HG03457 (cell line): ENCODE measurements at regions not wholly inside any gene's neighbourhood (a gene's known extent, or its start where the extent isn't known, plus 50 kb on each side); places are given as distances from the start of the nearest gene placed in this dataset.
"Not testable (repeated sequence)": the region's sequence is repeated elsewhere in the genome, so short reads cannot be mapped to it uniquely, and the experiment has no call there.

Experiments used
- ATAC-seq: cut with Tn5 transposase; IDR thresholded peaks from one replicate; pipeline ENCODE4 v1.9.1; 2021; ENCODE audit warnings: moderate number of reproducible peaks; ENCODE audit not compliant: unreplicated experiment

DNA sequence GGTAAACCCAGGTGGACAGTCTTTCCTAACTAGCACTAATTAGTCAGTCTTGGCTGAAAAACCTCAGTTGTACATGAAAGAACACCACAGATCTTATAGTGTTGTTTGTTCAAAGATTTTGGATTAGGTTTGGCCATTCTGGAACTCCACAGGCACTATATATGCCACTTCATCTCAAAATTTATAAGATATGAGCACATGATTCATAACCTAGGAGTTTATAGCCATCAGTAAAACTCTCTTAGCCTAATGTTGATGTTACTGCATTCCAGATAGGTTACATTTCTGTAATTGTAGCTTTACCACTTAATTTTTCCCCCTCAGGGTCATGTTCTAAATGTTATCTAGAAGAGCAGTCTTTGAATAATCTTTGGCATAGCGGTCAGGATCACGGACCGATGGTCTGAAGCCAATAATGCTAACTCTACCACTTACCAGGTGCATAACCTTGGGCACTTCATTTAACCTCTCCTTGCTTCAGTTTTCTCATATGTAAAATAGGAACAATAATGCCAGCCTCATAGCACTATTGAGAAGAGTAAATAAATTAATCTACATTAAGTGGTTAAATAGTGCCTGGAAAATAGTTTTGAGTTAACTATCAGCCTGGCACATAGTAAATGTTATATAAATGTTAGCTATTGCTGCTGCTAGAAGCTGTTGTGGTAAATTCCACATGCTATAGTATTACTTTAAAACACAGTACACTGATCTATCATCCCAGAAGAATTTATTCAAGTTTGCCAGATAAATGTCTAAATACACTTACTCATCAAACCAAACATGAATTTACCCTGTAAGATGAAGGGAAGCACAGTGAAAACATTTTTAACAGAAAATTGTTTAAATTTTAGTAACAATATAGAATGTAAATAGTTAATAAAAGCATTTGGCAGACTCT lies 743.9 kb downstream of the NR2F1-AS1 start:
- no peak for ATAC-seq

DNA sequence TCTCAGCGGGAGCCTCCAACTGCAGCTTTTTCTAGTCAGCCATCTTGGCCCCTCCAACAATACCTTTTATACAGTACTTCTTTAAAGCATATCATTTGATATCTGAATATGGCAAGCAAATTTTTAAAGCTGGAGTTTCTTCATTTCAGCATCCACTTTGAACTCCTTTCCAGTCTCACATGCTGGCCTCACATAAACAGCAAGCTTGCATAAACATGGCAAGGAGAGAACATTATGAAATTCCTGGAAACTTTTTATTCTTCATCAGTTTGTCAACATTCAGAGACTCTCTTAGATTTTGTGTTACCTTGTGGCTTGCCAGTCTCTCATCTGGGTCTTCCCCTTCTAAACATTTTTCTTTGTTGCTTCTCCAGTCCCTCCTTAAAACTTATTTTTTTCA lies 745.3 kb downstream of the NR2F1-AS1 start:
- no peak for ATAC-seq

DNA sequence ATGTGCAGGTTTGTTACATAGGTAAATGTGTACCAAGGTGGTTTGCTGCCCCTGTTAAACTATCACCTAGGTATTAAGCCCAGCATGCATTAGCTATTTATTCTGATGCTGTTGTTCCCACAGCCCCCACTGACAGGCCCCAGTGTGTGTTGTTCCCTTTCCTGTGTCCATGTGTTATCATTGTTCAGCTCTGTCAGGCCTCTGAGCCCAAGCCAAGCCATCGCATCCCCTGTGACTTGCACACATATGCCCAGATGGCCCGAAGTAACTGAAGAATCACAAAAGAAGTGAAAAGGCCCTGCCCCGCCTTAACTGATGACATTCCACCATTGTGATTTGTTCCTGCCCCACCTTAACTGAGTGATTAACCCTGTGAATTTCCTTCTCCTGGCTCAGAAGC lies 757.5 kb downstream of the NR2F1-AS1 start:
- not testable (repeated sequence) for ATAC-seq

DNA sequence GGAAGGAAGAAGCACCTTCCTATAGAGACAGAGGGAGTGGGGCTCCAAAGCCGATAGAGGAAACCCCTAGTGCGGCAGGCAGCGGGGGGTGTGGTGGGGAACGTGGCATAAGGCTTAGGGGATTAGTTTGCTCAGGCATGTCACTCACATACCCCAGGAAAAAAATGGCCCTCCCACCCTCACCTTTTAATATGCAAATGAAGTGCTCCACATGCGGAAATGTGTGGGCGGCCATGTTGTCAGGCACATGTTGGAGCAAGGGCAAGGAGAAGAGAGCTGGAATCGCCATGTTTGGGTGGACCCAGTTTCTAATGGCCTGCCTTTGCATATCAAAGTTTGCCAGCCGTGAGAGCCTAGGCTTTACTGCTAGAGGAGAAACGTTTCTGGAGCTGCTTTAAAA lies 758.8 kb downstream of the NR2F1-AS1 start:
- no peak for ATAC-seq

- no peak for ATAC-seq
Observed at GRCh38 chr5:92809855-92810465, 771.1 kb downstream of the NR2F1-AS1 start.

DNA sequence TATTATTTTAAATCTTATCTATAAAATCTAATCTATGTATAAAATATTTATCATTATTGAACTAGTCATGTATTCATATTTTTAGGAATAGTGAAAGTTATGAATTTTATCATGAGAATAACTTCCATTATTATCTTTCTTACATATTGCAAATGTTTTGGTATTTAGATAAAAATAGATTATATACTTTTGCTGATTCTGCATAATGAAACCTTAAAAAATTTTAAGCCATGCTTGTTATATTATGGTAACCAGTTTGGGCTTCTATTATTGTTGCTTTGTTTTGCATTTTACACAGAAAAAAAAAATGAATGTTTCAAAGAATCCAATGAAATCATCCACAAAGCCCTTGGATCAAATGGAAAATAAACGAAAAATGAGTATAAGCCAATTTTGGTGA lies 772.5 kb downstream of the NR2F1-AS1 start:
- no peak for ATAC-seq

- no peak for ATAC-seq
Observed at GRCh38 chr5:92807085-92807484, 773.9 kb downstream of the NR2F1-AS1 start.

DNA sequence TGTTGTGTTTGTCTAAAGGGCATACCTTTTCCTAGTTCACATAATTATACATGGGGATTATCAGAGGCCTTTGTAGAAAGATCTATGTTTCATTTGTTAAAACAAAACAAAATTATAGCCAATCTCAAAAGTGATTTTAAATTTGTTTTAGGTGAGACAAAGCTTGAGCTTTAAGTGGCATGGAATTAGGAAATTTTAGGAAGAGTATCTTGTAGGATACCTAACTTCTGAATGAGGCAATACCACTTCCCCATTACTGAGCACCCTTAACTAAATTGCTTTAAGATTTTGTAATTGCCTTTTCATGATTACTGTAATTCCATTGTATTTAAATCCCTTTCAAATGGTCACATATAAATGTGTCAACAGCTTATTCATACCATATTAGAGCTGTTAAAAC lies 775.6 kb downstream of the NR2F1-AS1 start:
- no peak for ATAC-seq

DNA sequence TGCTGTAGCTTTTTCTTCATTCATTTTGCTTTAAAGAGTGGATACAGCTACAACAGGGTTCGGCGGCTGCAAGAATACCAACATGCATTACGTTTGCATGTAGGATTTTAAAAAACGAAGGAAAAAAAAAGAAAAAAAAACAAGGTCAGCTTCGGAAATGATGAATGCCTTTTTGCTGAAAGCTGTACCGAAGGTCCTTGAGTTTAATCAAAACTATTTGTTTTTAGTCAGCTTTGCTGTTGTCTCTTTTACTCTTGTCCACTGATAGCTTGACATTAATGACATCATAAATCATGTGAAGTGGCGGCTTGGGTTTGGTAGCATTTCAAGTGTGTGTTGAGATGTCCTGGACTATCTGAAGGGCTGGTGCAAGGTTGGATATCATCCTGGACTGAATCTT lies 779.1 kb downstream of the NR2F1-AS1 start:
- ATAC-seq = no peak

- no peak for ATAC-seq
Observed at GRCh38 chr5:92800365-92800764, 780.7 kb downstream of the NR2F1-AS1 start.

DNA sequence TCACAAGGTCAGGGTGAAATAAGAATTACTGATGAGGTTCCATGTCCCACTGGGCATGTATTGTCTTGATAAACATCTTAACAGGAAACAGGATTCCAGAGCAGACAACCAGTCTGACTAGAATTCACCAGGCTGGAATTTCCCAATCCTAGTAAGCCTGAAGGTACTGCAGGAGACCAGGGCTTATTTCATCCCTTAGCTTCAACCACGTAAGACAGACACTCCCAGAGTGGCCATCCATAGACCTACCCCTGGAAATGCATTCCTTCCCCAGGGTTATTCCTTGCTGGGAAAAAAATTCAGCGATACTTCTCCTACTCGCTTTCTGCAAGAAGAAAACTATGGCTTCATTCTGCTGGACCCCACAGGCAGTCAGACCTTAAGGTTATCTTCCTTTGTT lies 785.4 kb downstream of the NR2F1-AS1 start:
- no peak for ATAC-seq

GRCh38 chr5:92780057-92780456 lies 801.0 kb downstream of the NR2F1-AS1 start:
- no peak for ATAC-seq

GRCh38 chr5:92779536-92779935 lies 801.5 kb downstream of the NR2F1-AS1 start:
- ATAC-seq = no peak

DNA sequence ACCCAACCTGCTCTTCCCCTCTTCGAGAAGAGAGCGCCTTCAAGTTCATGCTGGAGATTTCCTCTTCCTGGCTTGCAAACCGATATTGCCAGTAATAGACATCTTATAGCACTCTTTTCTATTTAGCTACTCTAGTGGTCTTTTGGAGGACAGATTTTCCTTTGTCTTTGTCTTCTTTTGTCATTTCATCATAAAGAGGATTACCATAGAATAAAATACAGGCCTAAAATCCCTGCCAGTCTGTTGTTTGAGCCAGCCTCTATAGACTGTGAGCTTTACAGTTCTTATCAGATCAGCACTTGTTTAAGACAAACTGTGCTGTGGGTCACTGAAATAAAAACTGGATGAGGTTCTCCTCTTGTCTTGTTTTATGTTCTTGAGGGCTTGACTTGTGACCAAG lies 802.8 kb downstream of the NR2F1-AS1 start:
- ATAC-seq = no peak

DNA sequence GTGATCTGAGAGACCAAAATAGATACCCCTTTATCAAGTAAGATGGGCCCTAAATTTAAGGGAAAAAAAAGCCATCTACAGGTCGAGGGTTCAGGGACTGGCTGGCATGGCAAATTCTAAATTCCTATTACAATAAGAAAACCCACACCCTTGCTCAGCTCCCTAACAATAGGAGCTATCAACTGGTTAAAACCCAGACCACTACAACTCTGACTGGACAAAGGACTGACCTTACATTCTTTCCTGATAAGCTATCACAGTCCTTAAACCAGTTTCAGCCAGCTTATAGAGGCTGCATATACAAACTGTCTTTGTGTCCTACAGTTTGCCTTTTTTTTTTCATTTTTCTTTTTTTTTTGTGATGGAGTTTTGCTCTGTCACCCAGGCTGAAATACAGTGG lies 803.6 kb downstream of the NR2F1-AS1 start:
- ATAC-seq = no peak

DNA sequence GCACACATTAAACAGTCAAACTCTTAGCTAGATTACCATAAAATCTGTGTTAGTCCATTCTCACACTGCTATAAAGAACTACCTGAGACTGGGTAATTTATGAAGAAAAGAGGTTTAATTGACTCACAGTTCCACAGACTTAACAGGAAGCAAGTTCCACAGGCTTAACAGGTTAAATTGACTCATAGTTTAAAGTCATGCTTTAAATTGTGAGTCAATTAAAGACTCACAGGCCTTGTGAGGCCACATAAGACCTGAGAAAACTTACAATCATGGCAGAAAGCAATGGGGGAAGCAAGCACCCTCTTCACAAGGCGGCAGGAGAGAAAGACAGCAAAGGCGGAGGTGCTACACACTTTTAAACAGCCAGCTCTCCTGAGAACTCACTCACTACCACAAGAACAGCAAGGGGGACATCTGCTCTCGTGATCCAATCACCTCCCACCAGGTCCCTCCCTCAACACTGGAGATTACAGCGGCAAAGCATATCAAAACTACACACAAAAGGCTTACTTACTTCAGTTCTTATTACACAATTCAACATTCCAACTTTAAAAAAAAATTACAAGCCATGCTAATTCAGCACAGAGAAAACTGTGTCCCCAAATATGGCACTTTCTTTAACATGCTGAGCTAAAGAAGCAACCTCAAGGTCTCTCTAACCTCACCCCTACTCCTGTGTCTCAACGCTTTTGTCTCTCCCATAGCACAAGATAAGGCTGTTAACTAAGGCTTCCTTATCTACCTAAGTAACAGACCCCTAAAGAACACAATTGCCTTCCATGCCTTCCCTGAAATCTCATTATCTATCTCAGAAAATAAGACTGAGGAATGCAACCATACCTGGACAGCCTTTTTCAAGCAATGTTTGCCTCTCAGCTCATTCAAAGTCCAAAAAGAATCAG lies 805.1 kb downstream of the NR2F1-AS1 start:
- ATAC-seq = no peak

GRCh38 chr5:92769978-92770377 lies 811.0 kb downstream of the NR2F1-AS1 start:
- ATAC-seq = no peak

GRCh38 chr5:92761585-92761984 lies 819.4 kb downstream of the NR2F1-AS1 start:
- ATAC-seq = no peak

- ATAC-seq = no peak
Observed at GRCh38 chr5:92760550-92760949, 820.5 kb downstream of the NR2F1-AS1 start.

GRCh38 chr5:92758552-92758951 lies 822.5 kb downstream of the NR2F1-AS1 start:
- no peak for ATAC-seq

- no peak for ATAC-seq
Observed at GRCh38 chr5:92749943-92750342, 831.1 kb downstream of the NR2F1-AS1 start.
